LNCaP clone FGC (cell line): ENCODE measurements at regions not wholly inside any gene's neighbourhood (a gene's known extent, or its start where the extent isn't known, plus 50 kb on each side); places are given as distances from the start of the nearest gene placed in this dataset.

Experiments
- DNase-seq: peaks from one replicate; pipeline ENCODE4 v3.0.0-alpha.2; 2011; ENCODE audit warnings: low read depth
- H3K4me3 ChIP-seq: 2 replicates; pipeline ENCODE4 v1.5.1; 2011; ENCODE audit warnings: mild to moderate bottlenecking, low read depth, low read length, control low read depth
- CTCF ChIP-seq: IDR thresholded peaks from 2 replicates; pipeline ENCODE4 v1.5.1; 2012; ENCODE audit warnings: mild to moderate bottlenecking; ENCODE audit not compliant: control insufficient read depth, insufficient read depth; ENCODE audit errors: extremely low read depth

GRCh38 chr11:112509300-112509699 lies 248.6 kb upstream of the PLET1 start:
- no peak for DNase-seq
- no peak overlapping the region for H3K4me3 ChIP-seq
- TF ChIP-seq CTCF: no peak

- DNase-seq: no peak
- no peak for TF ChIP-seq CTCF
- no peak overlapping the region for H3K4me3 ChIP-seq
Observed at GRCh38 chr11:112511271-112511670, 250.6 kb upstream of the PLET1 start.

- no peak overlapping the region for H3K4me3 ChIP-seq
- DNase-seq: no peak
Observed at GRCh38 chr11:112511911-112512310, 251.3 kb upstream of the PLET1 start.

GRCh38 chr11:112513417-112513816 lies 252.8 kb upstream of the PLET1 start:
- no peak for DNase-seq
- no peak overlapping the region for H3K4me3 ChIP-seq
- no peak for TF ChIP-seq CTCF

More at GRCh38 chr11:112511911-112512310, 251.3 kb upstream of the PLET1 start:
- no peak for TF ChIP-seq CTCF

GRCh38 chr11:112514011-112514740 lies 253.5 kb upstream of the PLET1 start:
- TF ChIP-seq CTCF: no peak
- no peak for DNase-seq
- no peak overlapping the region for H3K4me3 ChIP-seq

- DNase-seq: no peak
- H3K4me3 ChIP-seq: no peak overlapping the region
- TF ChIP-seq CTCF: no peak
Observed at GRCh38 chr11:112516261-112516660, 255.6 kb upstream of the PLET1 start.

- no peak for DNase-seq
- H3K4me3 ChIP-seq: no peak overlapping the region
- no peak for TF ChIP-seq CTCF
Observed at GRCh38 chr11:112516755-112517154, 256.1 kb upstream of the PLET1 start.
